ENCODE measurements at regions not wholly inside any gene's neighbourhood (a gene's known extent, or its start where the extent isn't known, plus 50 kb on each side); places are given as distances from the start of the nearest gene placed in this dataset.

DNA sequence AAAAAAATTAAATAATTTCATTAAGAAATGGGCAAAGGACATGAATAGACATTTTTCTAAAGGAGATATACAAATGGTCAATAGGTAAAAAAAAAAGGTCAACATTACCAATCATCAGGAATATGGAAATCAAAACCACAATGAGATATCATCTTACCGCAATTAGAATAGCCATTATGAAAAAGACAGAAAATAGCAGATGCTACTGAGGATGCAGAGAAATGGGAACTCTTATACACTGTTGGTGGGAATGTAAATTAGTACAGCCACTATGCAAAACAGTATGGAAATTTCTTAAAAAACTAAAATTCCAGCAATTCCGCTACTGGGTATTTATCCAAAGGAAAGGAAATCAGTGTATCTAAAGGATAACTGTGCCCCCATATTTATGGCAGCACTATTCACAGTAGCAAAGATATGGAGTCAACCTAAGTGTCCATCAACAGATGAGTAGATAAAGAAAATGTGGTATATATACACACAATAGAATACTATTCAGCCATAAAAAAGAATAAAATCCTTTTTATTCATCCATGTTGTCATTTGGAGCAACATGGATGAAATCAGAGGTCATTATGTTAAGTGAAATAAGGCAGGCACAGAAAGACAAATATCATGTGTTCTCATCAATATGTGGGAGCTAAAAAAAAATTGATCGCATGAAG lies 132.4 kb downstream of the RPL22L1 start:
- no peak for TF ChIP-seq POLR2AphosphoS5 (IDR thresholded peaks at IDR 0.05; ENCODE audit: borderline replicate concordance, low read depth, low read length)
- TF ChIP-seq EZH2 (IDR thresholded peaks at IDR 0.05) = no peak
- TF ChIP-seq FOXP2 (optimal IDR thresholded peaks at IDR 0.05; ENCODE audit: control extremely low read depth, extremely low read length, insufficient read depth) = no peak
